GM12874 (cell line): ENCODE measurements at regions not wholly inside any gene's neighbourhood (a gene's known extent, or its start where the extent isn't known, plus 50 kb on each side); places are given as distances from the start of the nearest gene placed in this dataset.

Source experiments
- TF ChIP-seq, protein P1 (sequence below): IDR thresholded peaks from 2 replicates; pipeline ENCODE4 v1.5.1; 2011; ENCODE audit warnings: low read depth, mild to moderate bottlenecking, control low read depth, low read length, moderate library complexity; ENCODE audit not compliant: insufficient read depth

DNA sequence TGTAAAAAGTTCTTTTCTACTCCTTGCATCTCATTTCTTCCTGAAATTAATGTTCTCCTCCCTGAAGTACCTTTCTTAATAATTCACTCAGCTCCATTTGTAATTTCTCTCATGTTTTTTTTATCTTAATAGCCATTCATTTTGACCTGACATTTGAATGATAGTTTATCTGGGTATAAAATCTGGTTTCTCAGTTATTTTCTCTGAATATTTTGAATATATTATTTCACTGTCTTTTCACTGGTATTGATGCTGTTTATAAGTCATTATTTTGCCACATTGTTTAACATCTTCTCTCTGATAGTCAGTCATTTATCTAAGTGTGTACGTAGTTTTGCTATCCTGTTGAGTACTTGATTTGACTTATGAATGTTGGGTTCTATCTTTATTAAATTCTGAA lies 68.8 kb upstream of the ARHGAP18 start:
- TF ChIP-seq, protein P1, sequence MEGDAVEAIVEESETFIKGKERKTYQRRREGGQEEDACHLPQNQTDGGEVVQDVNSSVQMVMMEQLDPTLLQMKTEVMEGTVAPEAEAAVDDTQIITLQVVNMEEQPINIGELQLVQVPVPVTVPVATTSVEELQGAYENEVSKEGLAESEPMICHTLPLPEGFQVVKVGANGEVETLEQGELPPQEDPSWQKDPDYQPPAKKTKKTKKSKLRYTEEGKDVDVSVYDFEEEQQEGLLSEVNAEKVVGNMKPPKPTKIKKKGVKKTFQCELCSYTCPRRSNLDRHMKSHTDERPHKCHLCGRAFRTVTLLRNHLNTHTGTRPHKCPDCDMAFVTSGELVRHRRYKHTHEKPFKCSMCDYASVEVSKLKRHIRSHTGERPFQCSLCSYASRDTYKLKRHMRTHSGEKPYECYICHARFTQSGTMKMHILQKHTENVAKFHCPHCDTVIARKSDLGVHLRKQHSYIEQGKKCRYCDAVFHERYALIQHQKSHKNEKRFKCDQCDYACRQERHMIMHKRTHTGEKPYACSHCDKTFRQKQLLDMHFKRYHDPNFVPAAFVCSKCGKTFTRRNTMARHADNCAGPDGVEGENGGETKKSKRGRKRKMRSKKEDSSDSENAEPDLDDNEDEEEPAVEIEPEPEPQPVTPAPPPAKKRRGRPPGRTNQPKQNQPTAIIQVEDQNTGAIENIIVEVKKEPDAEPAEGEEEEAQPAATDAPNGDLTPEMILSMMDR = no peak

DNA sequence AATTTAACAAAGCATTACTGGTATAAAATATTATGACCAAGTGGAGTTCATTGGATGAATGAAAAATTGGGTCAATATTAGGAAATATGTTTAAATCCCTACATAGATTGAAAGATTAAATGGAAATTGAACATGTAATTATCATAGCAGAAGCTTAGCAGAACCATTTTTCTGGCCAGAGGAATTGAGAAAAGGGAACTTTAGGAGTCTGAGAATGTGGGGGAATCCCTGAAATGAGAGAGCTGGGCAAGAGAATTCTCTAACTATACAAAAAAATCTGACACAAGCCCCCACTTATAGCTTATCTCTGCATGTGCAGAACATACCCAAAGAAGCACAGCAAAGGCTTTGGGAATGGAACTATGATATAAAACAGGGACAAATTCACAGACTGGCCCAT lies 67.4 kb upstream of the ARHGAP18 start:
- TF ChIP-seq, protein P1 = no peak

DNA sequence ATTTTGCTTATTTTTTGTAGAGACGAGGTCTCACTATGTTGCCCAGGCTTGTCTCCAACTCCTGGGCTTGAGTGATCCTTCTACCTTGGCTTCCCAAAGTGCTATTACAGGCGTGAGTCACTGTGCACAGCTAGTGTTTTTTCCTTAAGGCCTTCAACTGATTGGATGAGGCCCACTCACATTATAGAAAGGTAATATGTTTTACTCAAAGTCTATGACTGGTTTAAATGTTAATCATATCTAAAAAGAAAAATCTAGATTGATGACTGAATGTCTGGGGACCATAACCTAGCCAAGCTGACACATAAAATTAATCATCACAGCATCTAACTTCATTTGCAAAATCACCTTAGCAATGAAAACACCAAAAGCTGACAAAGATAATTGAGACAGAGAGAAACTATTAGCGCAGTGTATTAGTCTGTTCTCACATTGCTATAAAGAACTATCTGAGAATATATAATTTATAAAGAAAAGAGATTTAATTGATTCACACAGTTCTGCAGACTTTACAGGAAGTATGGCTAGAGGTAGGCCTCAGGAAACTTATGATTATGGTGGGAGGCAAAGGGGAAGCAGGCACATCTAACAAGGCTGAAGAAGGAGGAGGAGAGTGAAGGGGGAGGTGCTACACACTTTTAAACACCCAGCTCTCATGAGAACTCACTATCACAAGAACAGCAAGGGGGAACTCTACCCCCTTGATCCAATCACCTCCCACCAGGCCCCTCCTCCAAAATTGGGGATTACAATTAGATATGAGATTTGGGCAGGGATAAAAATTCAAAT lies 66.8 kb upstream of the ARHGAP18 start:
- TF ChIP-seq, protein P1 = no peak

DNA sequence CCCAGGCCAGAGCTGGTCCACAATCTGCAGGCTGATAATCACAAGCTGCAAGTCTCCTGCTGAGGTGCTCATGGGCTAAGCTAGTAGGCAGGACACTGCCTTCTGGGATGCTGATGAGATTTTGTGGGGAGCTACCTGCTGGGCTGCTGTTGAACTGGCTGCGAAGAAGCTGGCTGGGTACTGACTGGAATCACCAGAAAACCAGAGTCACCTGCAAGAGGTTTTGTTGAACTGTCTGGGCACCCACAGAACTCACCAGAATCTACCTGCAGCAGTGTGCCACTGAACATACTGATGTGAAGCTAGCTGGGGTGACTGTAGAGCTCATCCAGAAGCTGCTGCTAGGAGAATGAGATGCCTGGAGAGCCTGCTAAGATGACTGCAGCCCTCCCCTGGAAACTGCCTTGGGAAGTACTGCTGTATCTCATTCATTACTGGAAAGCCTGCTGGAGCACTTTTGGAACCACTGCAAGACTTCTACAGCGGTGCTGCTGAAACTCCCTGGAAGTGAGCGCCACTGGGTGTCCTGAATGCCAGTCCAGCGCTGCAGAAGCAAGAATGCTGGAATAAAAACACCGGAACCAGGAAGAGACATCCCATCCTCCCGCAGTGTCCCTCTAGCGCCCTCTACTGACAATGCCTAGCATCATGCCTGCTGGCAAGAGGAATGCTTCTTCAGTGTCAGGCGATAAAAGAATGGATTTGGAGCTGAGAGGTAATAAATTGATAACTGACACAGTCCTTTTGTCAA lies 64.9 kb upstream of the ARHGAP18 start:
- TF ChIP-seq, protein P1 = peak; percentile 89

DNA sequence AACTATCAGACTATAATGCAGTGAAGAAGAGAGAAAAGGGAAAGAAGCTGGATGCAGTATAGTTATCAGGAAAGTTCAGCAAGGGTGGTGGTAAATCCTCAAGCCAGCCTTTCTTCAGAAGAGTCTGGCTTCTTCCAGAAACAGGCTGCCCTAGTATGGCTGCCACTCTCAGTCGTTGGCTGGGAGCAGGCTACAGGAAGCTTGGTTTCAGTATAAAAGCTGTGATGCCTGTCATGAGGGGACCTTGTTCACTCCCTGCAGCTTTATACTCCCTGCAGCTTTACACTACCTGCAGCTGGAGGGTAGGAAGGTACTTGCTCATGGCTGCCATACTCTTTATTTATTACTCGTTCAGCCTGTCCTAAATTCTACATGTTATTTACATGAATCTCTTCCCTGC lies 63.3 kb upstream of the ARHGAP18 start:
- TF ChIP-seq, protein P1 = no peak

DNA sequence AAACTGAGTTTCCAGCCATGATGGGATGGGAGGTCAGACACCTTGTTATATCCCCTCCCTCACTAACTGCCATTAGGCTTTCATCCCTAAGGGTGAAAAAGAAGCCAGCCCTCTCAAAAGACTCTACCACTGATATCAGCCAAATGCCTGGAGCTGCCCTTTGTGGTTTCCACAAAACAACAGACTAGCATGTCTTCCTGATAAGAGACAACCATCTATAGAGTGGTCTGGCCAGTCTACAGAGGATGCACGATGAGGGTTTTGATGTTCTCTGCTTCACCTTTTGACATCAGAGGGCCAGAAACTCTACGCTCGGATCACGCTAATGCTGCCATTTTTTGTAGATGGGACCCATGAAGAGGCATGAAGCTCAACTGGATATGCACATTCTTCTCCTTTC lies 61.7 kb upstream of the ARHGAP18 start:
- TF ChIP-seq, protein P1 = no peak

DNA sequence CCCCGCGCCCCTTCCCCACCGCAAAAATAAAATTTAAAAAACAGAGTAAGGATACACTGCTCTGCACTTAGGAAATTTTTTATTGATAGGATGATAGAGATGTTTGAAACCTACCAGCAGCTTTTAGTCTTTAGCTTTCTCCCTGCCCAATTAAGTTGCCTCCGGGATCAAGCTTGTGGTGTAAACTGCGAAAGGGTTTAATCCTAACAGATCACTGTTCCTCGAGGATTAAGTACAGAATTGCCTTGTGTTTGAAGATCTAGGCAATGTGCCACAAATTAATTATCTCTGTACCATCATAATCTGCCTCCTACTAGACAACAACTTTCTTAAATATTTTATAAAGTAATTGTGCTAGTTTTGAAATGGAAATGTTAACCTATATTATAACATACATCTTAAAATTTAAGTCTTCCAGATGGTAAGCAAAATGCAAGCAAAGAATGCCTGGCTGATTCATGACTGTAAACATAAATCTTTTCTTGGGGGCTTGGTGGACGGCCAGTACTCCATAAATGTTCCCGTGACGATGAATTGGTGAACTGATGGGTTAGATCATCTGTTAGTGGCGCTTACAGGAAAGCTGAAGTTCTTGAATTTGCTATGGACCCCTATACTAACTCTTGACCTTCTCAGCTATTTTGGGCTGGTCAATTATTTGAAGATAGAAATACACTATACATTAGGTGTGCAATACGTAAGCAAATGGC lies 58.0 kb upstream of the ARHGAP18 start:
- TF ChIP-seq, protein P1 = no peak
